ENCODE measurements at regions not wholly inside any gene's neighbourhood (a gene's known extent, or its start where the extent isn't known, plus 50 kb on each side); places are given as distances from the start of the nearest gene placed in this dataset.
"Not testable (repeated sequence)": the region's sequence is repeated elsewhere in the genome, so short reads cannot be mapped to it uniquely, and the experiment has no call there.

DNA sequence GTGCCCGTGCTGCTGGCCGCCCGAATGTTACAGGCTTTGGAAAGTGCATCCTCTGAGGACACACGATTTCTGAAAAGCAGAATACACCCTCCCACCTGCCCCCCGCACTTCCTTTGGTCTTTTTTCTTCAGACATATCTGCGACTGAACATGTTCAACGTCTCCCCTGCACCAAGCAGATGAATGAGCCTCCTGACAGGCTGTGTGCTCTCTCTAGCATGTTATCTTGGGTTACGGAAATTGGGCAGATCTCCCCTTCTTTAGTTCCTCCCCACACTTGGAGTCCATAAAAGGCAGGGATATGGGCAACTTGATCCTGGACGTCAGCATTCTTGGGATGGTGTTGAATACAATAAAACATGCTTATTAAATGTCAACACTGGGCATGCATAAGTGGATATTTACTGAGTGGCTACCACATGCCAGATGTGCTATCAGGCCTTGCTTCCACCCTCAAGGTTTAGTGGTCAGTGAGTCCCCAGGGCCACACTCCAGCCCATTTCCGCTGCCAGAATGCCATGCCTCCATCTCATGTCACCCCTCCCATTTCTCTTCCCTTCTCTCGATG, 130.4 kb downstream of the TRIM43 start:
- no TSS peak for BruUV-seq (replicated peaks)
- Histone ChIP-seq H3K4me3 (ENCODE audit: low read depth in 2 of 2, low read length in 2 of 2) (no peak overlapping the region), H3K4me1 (ENCODE audit: control insufficient read depth, insufficient read depth, low read length) (no peaks in the 10 kb centered on the region), H3K9me3 (ENCODE audit: control insufficient read depth, insufficient read depth, low read depth, low read length) (no peaks in the 10 kb centered on the region), H3K27me3 (ENCODE audit: control insufficient read depth, insufficient read depth, low read length) (no peaks in the 10 kb centered on the region; the same call in 1 of the 2 replicates), H3K36me3 (ENCODE audit: control insufficient read depth, insufficient read depth, low read length) (no peaks in the 10 kb centered on the region), H3K27ac (ENCODE audit: low read length) (no peak overlapping the region)
- POLR2A ChIA-PET: no interaction called here
- in situ Hi-C loops (cut with HindIII; ENCODE audit: low pct_unique_long_range_greater_than_20kb, low sequenced_read_pairs): no loop called here
- ATAC-seq: no peak
- TF ChIP-seq, protein P1, sequence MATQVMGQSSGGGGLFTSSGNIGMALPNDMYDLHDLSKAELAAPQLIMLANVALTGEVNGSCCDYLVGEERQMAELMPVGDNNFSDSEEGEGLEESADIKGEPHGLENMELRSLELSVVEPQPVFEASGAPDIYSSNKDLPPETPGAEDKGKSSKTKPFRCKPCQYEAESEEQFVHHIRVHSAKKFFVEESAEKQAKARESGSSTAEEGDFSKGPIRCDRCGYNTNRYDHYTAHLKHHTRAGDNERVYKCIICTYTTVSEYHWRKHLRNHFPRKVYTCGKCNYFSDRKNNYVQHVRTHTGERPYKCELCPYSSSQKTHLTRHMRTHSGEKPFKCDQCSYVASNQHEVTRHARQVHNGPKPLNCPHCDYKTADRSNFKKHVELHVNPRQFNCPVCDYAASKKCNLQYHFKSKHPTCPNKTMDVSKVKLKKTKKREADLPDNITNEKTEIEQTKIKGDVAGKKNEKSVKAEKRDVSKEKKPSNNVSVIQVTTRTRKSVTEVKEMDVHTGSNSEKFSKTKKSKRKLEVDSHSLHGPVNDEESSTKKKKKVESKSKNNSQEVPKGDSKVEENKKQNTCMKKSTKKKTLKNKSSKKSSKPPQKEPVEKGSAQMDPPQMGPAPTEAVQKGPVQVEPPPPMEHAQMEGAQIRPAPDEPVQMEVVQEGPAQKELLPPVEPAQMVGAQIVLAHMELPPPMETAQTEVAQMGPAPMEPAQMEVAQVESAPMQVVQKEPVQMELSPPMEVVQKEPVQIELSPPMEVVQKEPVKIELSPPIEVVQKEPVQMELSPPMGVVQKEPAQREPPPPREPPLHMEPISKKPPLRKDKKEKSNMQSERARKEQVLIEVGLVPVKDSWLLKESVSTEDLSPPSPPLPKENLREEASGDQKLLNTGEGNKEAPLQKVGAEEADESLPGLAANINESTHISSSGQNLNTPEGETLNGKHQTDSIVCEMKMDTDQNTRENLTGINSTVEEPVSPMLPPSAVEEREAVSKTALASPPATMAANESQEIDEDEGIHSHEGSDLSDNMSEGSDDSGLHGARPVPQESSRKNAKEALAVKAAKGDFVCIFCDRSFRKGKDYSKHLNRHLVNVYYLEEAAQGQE (IDR thresholded peaks at IDR 0.05; ENCODE audit: insufficient read depth in 1 of 2, low read depth in 2 of 2, low read length in 1 of 2): no peak
- CTCF ChIA-PET: no interaction called here
- intact Hi-C loops (cut with micrococcal nuclease; ENCODE audit: unreplicated experiment): no loop called here
- DNase-seq (ENCODE audit: low read depth, low spot score): no peak

DNA sequence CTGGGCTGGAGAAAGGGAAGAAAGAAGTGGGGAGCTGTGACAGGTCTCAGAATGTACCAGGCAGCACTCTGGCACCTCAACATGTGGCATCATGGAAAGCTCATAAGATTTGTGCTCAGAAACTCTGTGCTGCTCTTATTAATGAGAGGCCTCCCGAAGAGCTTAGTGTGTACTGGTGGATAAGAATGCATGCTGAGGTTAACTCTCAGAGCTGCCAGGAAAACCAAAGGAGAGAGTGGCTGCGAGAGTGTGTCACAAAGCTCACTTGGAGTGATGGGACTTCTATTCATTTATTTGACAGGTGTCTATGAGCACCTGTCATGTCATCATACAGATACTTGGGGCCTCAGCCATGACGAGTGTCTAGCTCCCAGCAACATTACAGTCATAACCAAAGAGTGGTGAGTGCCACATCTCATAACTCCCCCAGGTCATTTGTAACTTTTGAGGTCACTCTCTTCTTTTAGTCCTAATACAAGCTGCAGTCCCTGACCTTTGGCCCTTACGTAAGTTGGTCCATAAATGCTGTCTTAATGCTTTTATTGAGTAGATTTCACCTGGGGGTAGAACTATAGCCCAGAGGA, 131.9 kb downstream of the TRIM43 start:
- H3K4me1 ChIP-seq (ENCODE audit: control insufficient read depth, insufficient read depth, low read length); intact Hi-C loops (cut with micrococcal nuclease; ENCODE audit: unreplicated experiment); BruUV-seq (replicated peaks); CTCF ChIA-PET; H3K36me3 ChIP-seq (ENCODE audit: control insufficient read depth, insufficient read depth, low read length); H3K9me3 ChIP-seq (ENCODE audit: control insufficient read depth, insufficient read depth, low read depth, low read length); POLR2A ChIA-PET; in situ Hi-C loops (cut with HindIII; ENCODE audit: low pct_unique_long_range_greater_than_20kb, low sequenced_read_pairs); H3K27me3 ChIP-seq (ENCODE audit: control insufficient read depth, insufficient read depth, low read length); H3K4me3 ChIP-seq (ENCODE audit: low read depth in 2 of 2, low read length in 2 of 2); ATAC-seq; H3K27ac ChIP-seq (ENCODE audit: low read length); DNase-seq (ENCODE audit: low read depth, low spot score): not testable (repeated sequence)

DNA sequence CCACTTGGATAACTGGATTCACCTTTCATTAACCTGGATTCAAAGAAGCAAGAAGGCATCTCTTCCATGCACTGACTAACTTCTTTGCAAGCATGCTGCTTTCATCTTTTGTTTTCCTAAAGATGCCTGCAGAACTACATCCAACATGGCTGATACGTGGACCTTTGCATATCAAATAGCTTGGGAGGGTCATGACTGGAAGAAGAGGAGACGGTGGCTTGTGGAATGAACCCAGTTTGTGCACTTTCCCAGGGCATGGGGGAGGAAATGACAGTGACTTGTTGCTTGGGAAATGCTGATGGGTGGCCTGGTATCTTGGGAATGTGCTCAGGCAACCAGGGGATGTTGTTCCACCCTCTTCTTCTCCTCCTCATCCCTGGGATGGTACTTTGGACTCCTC, 133.4 kb downstream of the TRIM43 start:
- H3K27ac ChIP-seq (ENCODE audit: low read length); H3K27me3 ChIP-seq (ENCODE audit: control insufficient read depth, insufficient read depth, low read length); ATAC-seq; H3K36me3 ChIP-seq (ENCODE audit: control insufficient read depth, insufficient read depth, low read length); in situ Hi-C loops (cut with HindIII; ENCODE audit: low pct_unique_long_range_greater_than_20kb, low sequenced_read_pairs); POLR2A ChIA-PET; DNase-seq (ENCODE audit: low read depth, low spot score); H3K4me3 ChIP-seq (ENCODE audit: low read depth in 2 of 2, low read length in 2 of 2); CTCF ChIA-PET; BruUV-seq (replicated peaks); H3K4me1 ChIP-seq (ENCODE audit: control insufficient read depth, insufficient read depth, low read length); H3K9me3 ChIP-seq (ENCODE audit: control insufficient read depth, insufficient read depth, low read depth, low read length): not testable (repeated sequence)
- intact Hi-C loops (cut with micrococcal nuclease; ENCODE audit: unreplicated experiment): loop anchor here (5.0 kb wide), 1 partner anchor 313 kb away; no protein-coding TSS in a partner anchor

DNA sequence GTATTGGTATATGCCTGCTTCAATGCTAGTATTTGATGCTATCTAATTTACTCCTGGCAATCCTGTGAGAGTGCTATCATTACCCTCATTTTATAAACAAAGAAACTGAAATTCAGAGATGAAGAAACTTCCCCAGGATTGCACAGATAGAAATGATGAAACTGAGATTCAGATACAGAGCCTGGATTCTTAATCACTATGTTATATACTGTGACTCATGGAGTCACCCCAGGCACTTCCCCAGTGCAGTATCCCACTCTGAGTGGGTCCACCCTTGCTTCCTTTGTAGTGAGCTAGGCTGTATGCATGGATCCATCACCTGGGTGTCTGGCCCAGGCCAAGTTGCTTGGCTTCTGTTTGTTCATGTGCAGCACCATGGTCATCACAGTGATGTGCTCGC, 133.9 kb downstream of the TRIM43 start:
- CTCF ChIA-PET; H3K9me3 ChIP-seq (ENCODE audit: control insufficient read depth, insufficient read depth, low read depth, low read length); DNase-seq (ENCODE audit: low read depth, low spot score); in situ Hi-C loops (cut with HindIII; ENCODE audit: low pct_unique_long_range_greater_than_20kb, low sequenced_read_pairs); BruUV-seq (replicated peaks); H3K4me3 ChIP-seq (ENCODE audit: low read depth in 2 of 2, low read length in 2 of 2); H3K27me3 ChIP-seq (ENCODE audit: control insufficient read depth, insufficient read depth, low read length); H3K4me1 ChIP-seq (ENCODE audit: control insufficient read depth, insufficient read depth, low read length); POLR2A ChIA-PET; H3K36me3 ChIP-seq (ENCODE audit: control insufficient read depth, insufficient read depth, low read length); ATAC-seq; H3K27ac ChIP-seq (ENCODE audit: low read length): not testable (repeated sequence)
- intact Hi-C loops (cut with micrococcal nuclease; ENCODE audit: unreplicated experiment): loop anchor here (5.0 kb wide), 1 partner anchor 313 kb away; no protein-coding TSS in a partner anchor

DNA sequence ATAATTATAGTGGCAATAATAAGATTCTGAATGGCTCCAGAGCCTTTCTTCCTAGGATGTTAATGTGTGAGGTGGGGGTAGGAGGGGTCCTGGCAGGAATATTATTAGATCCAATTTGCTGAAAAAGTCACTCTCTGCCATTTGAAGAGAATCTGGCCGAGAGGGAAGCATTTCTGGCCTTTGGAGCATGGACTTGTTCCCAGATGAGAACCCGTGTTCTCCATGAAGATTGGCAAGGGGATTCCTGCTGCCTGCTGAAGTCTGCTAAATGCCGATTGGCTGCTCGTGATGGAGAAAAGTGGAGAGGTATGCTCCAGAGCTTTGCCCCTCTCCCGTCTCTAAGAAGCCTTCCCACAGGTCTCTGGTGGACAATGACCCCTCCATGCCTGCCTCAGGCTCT, 135.6 kb downstream of the TRIM43 start:
- ATAC-seq; in situ Hi-C loops (cut with HindIII; ENCODE audit: low pct_unique_long_range_greater_than_20kb, low sequenced_read_pairs); H3K27me3 ChIP-seq (ENCODE audit: control insufficient read depth, insufficient read depth, low read length); POLR2A ChIA-PET; DNase-seq (ENCODE audit: low read depth, low spot score); H3K36me3 ChIP-seq (ENCODE audit: control insufficient read depth, insufficient read depth, low read length); BruUV-seq (replicated peaks); H3K27ac ChIP-seq (ENCODE audit: low read length); H3K4me1 ChIP-seq (ENCODE audit: control insufficient read depth, insufficient read depth, low read length); H3K9me3 ChIP-seq (ENCODE audit: control insufficient read depth, insufficient read depth, low read depth, low read length); H3K4me3 ChIP-seq (ENCODE audit: low read depth in 2 of 2, low read length in 2 of 2): not testable (repeated sequence)
- CTCF ChIA-PET: interaction anchor here (0.8 to 1.0 kb wide), 2 partner anchors 218 to 338 kb away, joined by 4 to 5 read pairs; no protein-coding TSS in a partner anchor
- intact Hi-C loops (cut with micrococcal nuclease; ENCODE audit: unreplicated experiment): loop anchor here (5.0 kb wide), 1 partner anchor 315 kb away; no protein-coding TSS in a partner anchor

Measured in Panc1 (cell line).